Left hindlimb (tissue), 1 donor: ENCODE measurements at regions not wholly inside any gene's neighbourhood (a gene's known extent, or its start where the extent isn't known, plus 50 kb on each side); places are given as distances from the start of the nearest gene placed in this dataset.

Experiments used
- DNase-seq: peaks from one replicate; pipeline ENCODE4 v3.0.0-alpha.2; 2018

DNA sequence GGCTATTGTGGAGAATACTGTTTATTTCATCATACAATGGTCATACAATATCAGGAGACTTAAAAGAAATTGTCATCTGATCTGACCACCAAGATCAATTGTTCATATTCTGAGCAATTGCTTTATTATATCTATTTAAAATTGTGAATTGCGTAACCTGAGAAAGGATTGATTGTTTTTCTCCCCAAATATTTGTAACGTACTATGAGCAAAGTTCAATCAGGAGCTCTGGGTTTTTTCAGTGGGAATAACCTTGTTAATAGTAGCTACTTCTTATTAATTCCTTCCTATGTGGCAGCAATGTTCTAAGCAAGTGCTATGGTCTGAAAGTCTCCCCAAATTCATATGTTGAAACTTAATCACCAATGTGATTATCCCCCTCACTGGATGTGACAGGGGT lies 323.1 kb downstream of the ZPLD1 start:
- no peak for DNase-seq

- DNase-seq = no peak
Observed at GRCh38 chr3:102761766-102762165, 327.0 kb downstream of the ZPLD1 start.

DNA sequence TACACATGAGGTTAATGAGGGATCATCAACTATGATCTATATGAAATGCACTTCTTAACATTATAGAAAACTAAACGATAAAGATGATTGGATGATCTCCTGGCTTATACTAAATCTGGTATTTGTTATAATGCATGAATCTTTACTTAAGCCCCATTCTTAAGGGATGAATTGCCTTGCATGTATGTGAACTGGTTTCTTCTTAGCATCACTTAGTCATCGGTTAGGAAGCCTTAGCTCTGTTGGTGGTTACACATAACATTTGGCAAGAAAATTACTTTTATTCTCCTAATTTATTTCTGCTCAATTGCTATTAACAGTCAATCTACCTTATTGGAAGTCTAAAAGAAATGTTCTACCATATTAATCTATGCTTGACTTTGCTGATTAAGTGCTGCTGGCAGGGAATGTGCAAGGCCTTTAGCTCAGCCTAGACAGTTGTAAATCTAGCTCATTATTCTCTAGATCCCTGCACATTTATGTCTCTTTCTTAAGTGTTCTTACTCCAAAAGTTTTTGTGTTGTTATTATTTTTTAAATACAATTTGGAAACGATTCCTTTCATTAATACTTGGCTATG lies 356.0 kb downstream of the ZPLD1 start:
- no peak for DNase-seq

DNA sequence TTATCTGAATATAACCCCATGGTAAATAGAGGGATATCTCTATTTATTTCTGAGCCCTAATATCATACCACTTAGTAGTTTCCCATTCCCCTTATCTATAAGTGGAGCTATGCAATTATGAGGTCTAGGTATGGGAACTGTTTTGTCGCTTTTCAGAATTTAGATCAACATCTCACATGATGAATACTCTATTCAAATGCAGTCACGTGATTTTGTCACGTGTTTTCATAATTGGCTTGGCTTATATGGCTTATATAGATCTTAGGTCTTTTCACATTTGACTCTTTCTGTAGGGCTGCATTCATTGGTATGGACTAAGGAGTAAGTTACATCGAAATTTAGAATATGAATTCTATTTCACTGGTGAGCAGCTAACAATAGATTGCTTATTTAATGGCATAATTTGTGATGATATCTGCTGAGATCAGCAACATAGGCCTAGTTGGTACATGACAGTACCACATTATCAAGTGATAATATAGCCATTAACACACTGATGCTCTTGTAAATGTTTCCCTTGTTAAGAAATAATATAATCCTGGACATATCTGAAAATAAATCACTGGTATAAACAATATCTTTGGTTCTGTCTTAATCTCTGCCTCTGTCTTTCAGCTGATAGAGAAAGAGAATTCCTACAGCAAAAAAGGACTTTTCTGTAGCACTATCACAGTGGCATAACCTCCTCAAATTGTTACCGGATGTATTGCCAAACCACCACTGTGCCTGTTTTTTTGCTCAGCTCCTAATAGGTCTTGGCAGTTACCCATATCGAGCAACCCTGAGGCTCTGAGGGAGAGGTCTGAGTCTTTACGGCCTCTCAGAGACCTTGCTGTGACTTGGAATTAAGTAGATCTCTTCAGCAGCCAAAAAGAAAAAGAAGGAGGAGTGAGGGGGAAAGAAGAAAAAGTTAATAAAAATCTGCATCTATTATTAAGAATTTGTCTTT lies 357.1 kb downstream of the ZPLD1 start:
- no peak for DNase-seq

DNA sequence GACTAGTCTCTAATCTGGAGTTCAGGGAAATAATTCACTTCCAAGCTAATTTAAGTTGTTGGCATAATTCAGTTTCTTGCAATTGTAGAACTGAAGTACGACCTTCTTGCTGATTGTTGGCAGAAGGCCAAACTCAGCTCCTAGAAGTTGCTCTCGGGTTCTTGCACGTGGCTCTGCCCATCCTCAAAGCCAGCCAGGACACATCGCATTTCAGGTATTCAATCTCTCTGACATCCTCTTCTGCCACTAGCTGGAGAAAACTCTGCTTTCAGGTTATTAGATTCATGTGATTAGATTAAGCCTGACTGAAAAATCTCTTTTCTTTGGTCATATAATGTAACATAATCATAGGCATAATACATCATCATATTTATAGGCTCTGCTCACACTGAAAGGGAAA lies 362.0 kb downstream of the ZPLD1 start:
- DNase-seq = no peak

DNA sequence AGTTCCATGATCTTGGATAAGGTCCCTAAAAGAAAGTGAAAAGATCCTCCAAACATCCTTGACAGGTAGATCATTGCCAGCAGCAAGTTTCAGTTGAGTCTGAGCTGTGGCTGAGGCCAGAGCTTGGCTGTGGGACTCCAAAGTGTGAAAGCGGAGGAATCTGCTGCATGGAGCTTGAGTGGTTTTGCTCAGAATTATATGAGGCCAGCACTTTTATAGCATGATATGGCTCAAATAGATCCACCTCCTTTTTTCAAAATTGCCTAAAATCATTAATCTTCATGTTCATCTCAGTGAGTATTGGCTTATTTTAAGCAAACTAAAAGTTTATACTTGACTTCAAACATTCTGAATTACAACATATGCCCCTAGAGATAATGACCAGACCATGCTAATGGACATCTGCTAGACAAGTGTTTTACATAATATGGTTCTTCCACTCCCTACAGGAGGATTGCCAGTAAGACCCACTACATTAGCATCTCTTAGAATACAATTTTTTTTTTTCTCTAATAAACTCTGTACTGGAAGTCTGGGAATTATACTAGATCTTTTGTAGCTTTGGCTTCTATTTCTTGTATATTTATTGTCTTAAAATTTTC lies 368.1 kb downstream of the ZPLD1 start:
- DNase-seq = no peak

GRCh38 chr3:102810937-102811336 lies 376.1 kb downstream of the ZPLD1 start:
- no peak for DNase-seq

GRCh38 chr3:102826636-102827035 lies 391.8 kb downstream of the ZPLD1 start:
- no peak for DNase-seq

DNA sequence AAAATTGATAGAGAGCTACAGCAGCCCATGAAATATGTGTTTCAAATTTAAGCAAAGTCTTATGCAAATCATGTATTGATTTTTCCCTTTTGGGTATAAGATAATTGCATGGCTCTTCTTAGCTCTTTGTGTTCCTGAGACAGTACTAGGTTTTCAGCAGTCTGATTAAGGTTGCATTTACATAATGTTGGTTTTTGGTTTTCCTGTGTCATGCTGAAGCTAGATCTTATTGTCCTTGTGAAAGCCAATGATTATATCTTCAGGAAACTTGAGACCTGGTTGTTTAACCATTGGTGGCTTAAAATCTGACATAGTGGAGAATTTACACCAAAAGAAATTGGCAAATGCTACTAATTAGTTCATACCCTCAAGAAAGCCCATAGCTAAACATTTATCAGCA lies 392.6 kb downstream of the ZPLD1 start:
- no peak for DNase-seq

DNA sequence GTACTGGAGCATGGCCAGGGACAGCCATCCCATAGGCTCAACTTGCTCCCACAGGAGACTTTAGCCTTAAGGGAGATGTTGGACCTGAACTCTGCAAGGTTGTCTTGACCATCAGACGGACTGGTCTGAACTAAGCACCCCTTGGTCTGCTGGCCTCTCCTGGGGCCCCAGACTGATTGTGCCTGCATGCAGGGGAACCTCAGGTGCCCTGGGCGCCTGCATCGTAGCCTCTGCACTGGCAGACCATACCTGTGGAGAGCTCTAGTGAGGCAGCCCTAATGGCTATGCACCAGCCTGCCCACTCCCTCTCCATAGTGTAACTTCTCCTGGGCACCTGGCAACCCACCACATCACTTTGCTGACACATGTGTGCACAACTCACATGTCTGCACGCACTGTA lies 395.6 kb downstream of the ZPLD1 start:
- DNase-seq = no peak

DNA sequence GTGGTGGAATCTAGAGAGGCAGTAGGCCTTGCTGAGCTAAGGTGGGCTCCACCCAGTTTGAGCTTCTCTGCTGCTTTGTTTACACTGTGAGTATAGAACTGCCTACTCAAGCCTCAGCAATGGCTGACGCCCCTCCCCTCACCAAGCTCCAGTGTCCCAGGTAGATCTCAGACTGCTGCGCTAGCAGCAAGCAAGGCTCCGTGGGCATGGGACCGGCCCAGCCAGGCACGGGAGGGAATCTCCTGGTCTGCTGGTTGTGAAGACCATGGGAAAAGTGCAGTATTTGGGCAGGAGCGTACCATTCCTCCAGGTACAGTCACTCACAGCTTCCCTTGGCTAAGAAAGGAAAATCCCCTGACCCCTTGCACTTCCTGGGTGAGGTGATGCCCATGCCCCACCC lies 407.1 kb downstream of the ZPLD1 start:
- no peak for DNase-seq

- no peak for DNase-seq
Observed at GRCh38 chr3:102866845-102867244, 432.0 kb downstream of the ZPLD1 start.

GRCh38 chr3:102883515-102883914 lies 448.7 kb downstream of the ZPLD1 start:
- DNase-seq = no peak

- DNase-seq = no peak
Observed at GRCh38 chr3:102885289-102885688, 450.5 kb downstream of the ZPLD1 start.

DNA sequence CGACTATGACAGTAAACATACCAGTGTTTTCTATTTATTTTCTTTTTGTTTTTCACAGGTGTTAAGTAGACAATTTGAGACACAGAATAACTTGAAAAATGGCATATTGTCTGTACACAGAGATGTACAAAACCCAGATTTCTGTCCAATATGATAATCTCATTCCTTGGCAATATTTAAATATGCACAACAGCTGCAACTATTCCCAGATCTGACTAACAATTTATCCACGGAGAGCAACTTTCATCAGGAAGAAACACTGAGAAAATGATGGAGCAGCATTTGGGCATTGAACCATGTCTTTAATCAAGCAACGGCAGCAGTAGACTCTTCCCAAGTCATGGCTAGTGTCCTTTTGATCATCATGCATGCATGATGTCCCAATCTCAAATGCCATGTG lies 452.6 kb downstream of the ZPLD1 start:
- DNase-seq = no peak

DNA sequence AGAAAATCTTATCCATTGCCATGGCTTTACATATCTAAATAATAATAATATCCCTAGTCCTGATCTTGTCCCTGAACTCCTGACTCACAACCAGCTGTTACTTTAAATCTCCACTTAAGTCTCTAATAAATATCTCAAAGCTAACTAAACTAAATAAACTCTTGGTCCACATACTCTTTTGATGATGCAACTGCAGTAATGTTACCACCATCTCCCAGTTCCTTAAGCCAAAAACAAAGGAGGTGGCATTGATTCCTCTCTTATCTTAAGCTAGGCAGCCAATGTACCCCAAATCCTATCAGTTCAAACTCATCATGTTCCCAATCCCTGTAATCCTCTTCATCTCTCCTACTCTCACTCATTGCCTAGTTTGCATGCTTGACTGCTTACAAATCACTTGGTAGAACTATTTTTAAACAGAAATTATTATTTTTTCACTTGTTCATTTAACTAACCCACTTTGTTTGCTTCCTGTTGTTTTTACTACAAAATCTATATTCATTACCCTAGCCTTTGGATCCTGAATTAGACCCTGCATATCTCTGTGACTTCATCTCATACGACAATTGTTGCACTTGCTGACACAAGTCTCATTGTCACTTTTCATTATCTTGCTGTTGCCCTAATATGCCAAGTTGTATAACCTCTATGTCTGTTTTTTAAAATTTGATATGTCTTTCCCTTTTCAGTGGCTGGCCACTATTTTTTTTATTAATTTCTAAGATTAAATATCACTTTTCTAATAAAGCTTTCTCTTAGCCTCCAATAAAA lies 462.2 kb downstream of the ZPLD1 start:
- DNase-seq = no peak

- no peak for DNase-seq
Observed at GRCh38 chr3:102904629-102905028, 469.8 kb downstream of the ZPLD1 start.

- DNase-seq = no peak
Observed at GRCh38 chr3:102905811-102906210, 471.0 kb downstream of the ZPLD1 start.

GRCh38 chr3:102906818-102907217 lies 472.0 kb downstream of the ZPLD1 start:
- DNase-seq = no peak

- no peak for DNase-seq
Observed at GRCh38 chr3:102909904-102910303, 475.1 kb downstream of the ZPLD1 start.

GRCh38 chr3:102916532-102916931 lies 481.7 kb downstream of the ZPLD1 start:
- DNase-seq = no peak

- DNase-seq = no peak
Observed at GRCh38 chr3:102926618-102927017, 491.8 kb downstream of the ZPLD1 start.

GRCh38 chr3:102933377-102933776 lies 498.6 kb downstream of the ZPLD1 start:
- no peak for DNase-seq
